NCI-H1048 (cell line): ENCODE measurements at regions not wholly inside any gene's neighbourhood (a gene's known extent, or its start where the extent isn't known, plus 50 kb on each side); places are given as distances from the start of the nearest gene placed in this dataset.
"Not testable (repeated sequence)": the region's sequence is repeated elsewhere in the genome, so short reads cannot be mapped to it uniquely, and the experiment has no call there.

Experiments used
- DNase-seq: peaks from one replicate; lab custom pipeline; 2025; lab: John Stamatoyannopoulos, UW

DNA sequence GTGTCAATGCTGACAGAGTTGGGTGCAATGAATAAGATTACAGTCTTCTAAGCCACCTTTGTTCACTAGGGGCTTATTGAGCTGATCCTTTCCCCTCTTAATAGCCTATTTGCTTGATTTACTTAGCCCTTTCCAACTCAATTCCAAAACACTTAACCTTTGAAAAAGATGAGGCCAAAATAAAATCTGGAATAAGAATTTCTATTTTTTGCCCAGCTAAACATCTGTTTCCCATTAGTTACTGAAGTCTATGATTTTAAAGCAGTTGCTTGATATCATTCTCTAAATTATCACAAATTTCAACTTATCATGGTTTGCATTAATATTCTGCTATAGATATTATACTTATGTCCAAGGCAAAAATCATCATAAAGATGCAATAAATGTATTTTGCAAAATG, 1272.0 kb upstream of the ACO1 start:
- no peak for DNase-seq

GRCh38 chr9:31114346-31114745, 1270.1 kb upstream of the ACO1 start:
- no peak for DNase-seq

GRCh38 chr9:31119890-31120454, 1264.5 kb upstream of the ACO1 start:
- DNase-seq = no peak

GRCh38 chr9:31124389-31124788, 1260.1 kb upstream of the ACO1 start:
- no peak for DNase-seq

- DNase-seq = no peak
These were observed 1248.9 kb upstream of the ACO1 start for GRCh38 chr9:31135567-31135966.

DNA sequence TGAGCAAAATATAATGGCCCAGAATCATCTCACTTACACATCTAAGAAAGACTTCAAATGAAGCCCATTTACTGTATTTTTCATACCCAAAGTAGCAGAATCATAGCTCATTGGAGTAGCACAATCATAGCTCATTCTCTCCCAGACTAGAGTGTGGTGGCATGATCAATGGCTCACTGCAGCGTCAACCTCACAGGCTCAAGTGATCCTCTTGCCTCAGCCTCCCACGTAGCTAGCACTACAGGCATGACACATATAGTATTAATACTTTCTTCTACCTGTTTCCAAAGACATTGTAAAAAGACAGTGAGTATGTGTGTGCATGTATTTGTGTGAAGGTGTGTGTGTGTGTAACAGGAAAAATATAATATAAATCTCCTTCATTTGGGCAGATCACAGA, 1247.9 kb upstream of the ACO1 start:
- DNase-seq = no peak

- DNase-seq = no peak
These were observed 1247.0 kb upstream of the ACO1 start for GRCh38 chr9:31137176-31138160.

- DNase-seq = no peak
These were observed 1244.1 kb upstream of the ACO1 start for GRCh38 chr9:31140316-31140715.

DNA sequence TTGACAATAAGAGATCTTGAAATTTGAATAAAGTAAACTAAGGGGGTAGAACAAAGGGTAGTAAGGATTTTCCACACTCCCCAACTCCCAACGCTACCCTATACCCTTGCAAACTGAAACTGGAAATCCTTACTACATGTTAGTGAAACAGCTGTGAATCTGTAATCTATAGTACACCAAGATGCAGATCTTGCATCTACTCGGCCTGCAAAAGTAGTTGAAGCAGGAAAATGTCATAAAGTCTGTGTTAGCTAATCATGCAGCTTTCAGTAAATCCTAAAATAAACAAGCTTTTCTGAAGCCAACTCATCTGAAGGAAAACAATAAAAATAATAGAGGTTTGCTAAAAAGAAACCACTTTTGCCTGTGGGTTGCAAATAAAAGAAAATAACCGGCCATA, 1242.0 kb upstream of the ACO1 start:
- DNase-seq = no peak

DNA sequence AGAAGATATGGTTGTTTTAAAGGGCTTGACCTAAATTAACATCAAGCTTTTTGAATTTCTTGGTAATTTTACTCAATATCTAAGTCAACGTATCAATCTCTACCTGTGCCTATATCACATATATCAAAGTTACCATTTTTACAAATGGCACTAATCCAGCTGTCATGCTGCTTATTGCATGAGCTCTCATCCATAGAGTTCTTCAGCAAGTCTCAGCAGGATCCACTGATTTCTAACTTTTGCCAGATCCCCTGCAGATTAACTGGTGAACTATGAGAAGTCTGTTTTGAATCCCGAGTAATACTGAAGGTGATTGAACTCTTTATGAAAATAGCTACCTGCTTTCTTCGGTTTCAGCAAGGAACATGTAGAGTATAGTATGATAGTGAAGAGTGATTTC, 1239.8 kb upstream of the ACO1 start:
- no peak for DNase-seq

DNA sequence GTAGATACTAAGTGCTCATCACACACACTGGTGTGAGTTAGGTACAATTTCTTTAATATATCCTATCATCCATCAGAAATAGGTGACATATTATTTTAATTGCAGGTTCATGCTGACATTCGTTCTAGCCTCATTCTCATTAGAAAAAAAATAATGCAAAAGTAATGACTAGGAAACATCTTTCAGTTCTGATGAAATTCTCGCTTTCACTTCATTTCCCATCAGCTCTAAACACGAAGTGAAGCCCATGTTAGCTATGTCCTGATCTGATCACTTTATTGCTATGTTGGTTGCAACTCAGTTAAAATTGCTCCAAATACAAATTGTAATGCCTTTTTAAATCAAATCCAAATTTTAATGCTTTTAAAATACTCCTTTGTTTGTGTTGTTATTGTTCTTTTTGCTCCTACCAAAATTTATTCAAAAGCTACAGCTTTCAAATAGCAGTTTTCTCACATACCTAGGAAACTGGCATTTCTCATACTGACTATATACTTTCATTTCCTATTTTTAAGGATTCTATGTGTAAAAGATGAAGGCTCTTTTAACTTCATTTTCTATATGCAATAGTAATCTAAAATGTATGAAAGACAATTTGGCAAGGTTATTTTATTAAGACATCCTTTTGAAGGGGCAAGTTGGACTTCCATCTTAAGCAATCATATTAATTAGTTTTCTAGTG, 1237.8 kb upstream of the ACO1 start:
- no peak for DNase-seq

GRCh38 chr9:31153250-31153840, 1231.1 kb upstream of the ACO1 start:
- no peak for DNase-seq

- DNase-seq = no peak
These were observed 1217.9 kb upstream of the ACO1 start for GRCh38 chr9:31166516-31166915.

- DNase-seq = no peak
These were observed 1216.3 kb upstream of the ACO1 start for GRCh38 chr9:31168161-31168560.

DNA sequence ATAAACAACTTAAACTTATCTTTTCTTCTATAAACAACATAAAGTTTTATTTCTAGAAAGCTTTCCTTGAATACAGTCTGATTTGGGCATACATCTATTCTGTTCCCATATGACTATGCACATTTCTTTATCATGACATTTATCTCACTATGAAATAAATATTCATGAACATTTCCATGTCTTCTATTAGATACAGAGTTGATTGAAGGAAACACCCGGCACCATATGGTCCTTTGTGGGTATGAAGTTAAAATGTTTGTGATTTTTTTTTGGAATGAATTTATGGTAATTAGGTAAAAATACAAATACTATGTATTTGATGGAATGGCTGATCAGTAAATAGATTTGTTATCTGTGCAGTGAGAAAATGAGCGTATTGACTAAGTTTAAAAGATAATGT, 1209.8 kb upstream of the ACO1 start:
- no peak for DNase-seq

DNA sequence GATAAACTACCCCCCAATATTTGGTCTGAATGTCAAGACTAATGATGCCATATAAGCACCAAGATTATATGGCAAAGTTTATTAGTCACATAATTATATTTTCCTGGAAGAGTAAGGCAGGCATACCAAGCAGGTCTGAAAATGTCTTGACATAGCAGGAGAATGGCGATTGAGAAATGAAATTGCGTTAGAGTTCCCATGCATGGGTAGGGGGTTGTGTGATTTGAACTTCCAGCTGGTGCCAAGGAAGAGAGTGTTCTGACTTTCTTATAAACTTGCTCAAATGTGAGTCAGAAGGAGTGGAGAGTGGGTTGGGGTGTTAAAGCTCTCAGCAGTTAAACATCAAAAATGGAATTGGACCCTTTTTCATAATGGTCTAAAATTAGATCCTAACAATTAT, 1200.6 kb upstream of the ACO1 start:
- DNase-seq = no peak

DNA sequence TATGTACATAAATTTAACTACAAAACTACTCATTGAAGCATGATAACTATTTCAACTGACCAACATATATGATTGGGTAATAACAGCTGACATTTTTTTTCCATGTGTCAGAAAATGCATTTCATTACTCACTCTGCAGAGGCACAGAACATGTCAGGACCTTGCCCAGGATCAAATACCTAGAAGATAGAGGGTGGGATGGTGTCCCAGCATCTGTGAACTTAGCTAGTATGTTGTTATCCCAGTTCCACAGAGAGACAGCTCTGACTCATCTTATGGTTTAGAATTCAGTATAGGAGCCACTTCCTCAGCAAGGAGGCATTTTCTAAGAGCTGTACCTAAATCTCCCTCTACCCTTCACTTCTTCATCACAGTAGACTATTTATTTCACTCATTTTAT, 1198.6 kb upstream of the ACO1 start:
- DNase-seq = no peak

- DNase-seq = no peak
These were observed 1195.9 kb upstream of the ACO1 start for GRCh38 chr9:31188496-31188895.

DNA sequence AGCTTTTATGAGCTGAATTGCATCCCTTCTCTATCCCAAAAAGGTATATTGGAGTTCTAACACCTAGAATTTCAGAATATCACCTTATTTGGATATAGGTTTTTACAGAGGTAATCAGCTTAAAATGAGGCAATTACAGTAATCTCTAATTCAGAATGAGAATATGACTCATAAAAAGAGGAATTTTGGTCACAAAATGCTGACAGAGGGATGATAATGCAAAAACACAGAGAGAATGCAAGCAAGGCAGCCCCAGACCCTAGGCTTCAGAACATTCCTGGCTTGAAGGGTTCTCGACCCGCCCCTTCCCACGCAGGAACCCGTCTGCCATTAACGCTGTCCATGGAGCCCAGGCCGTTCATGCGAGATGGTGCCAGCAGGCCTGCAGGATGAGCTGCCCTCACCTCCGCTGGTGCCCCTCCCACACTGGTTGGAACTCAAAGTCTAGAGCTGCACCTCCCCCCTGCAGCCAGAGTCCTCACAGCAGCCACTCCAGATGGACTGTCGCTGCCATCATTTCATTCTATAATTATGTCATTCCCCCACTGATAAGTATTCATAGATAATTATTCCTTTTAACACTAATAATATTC, 1173.4 kb upstream of the ACO1 start:
- DNase-seq = no peak

DNA sequence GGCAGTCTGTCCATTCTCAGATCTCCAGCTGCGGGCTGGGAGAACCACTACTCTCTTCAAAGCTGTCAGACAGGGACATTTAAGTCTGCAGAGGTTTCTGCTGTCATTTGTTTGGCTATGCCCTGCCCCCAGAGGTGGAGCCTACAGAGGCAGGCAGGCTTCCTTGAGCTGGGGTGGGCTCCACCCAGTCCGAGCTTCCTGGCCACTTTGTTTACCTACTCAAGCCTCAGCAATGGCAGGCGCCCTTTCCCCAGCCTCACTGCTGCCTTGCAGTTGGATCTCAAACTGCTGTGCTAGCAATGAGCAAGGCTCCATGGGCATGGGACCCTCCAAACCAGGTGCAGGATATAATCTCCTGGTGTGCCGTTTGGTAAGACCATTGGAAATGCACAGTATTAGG, 1154.5 kb upstream of the ACO1 start:
- not testable (repeated sequence) for DNase-seq

GRCh38 chr9:31232485-31232884, 1152.0 kb upstream of the ACO1 start:
- DNase-seq = no peak

GRCh38 chr9:31236344-31236743, 1148.1 kb upstream of the ACO1 start:
- no peak for DNase-seq
